ENCODE measurements at regions not wholly inside any gene's neighbourhood (a gene's known extent, or its start where the extent isn't known, plus 50 kb on each side); places are given as distances from the start of the nearest gene placed in this dataset.

DNA sequence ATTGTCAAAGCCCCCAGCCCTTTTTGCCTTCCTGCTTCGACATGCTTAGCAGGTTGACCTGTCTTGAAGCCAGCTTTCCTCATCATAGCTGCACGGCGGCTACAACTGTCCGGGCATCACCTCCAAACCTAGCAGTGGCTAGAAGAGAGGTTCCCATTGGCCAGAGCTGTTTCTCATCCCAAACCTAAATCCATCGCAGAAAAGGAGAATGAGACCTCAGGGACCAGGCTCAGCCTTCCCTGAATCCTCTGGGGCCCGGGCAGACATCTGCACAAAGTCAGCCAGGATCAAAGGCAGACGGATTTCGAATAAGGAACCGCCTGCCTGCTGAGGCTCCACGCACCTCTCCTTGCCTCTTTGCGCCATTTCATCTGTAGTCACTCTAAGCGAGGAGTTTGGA, 101.7 kb upstream of the SLC66A3 start:
- TF ChIP-seq, protein P1, sequence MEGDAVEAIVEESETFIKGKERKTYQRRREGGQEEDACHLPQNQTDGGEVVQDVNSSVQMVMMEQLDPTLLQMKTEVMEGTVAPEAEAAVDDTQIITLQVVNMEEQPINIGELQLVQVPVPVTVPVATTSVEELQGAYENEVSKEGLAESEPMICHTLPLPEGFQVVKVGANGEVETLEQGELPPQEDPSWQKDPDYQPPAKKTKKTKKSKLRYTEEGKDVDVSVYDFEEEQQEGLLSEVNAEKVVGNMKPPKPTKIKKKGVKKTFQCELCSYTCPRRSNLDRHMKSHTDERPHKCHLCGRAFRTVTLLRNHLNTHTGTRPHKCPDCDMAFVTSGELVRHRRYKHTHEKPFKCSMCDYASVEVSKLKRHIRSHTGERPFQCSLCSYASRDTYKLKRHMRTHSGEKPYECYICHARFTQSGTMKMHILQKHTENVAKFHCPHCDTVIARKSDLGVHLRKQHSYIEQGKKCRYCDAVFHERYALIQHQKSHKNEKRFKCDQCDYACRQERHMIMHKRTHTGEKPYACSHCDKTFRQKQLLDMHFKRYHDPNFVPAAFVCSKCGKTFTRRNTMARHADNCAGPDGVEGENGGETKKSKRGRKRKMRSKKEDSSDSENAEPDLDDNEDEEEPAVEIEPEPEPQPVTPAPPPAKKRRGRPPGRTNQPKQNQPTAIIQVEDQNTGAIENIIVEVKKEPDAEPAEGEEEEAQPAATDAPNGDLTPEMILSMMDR (conservative IDR thresholded peaks at IDR 0.05; ENCODE audit: low read depth, low read length), result no peak
- no peak for TF ChIP-seq CEBPB (IDR thresholded peaks at IDR 0.05; ENCODE audit: low read depth, low read length)
- no peak for TF ChIP-seq MAFK (IDR thresholded peaks at IDR 0.05; ENCODE audit: low read depth, low read length)
- TF ChIP-seq POLR2A (IDR thresholded peaks at IDR 0.05; ENCODE audit: low read depth, low read length), result no peak
